Nephron progenitor cell (in vitro differentiated cells): ENCODE measurements at regions not wholly inside any gene's neighbourhood (a gene's known extent, or its start where the extent isn't known, plus 50 kb on each side); places are given as distances from the start of the nearest gene placed in this dataset.

Experiments
- DNase-seq: peaks from one replicate; pipeline ENCODE4 v3.0.0; 2021
- H3K27ac Mint-ChIP-seq: 2 replicates; pipeline ENCODE4 v1.8.0; 2021; ENCODE audit warnings: mild to moderate bottlenecking, moderate library complexity, mixed read lengths
- H3K27me3 Mint-ChIP-seq: 2 replicates; pipeline ENCODE4 v1.8.0; 2021; ENCODE audit warnings: mild to moderate bottlenecking, low read depth, mixed read lengths; ENCODE audit not compliant: poor library complexity
- H3K36me3 Mint-ChIP-seq: 2 replicates; pipeline ENCODE4 v1.8.0; 2021; ENCODE audit warnings: low read depth, mixed read lengths
- H3K4me1 Mint-ChIP-seq: 2 replicates; pipeline ENCODE4 v1.8.0; 2021; ENCODE audit warnings: mixed read lengths
- H3K4me3 Mint-ChIP-seq: 2 replicates; pipeline ENCODE4 v1.8.0; 2021; ENCODE audit warnings: mild to moderate bottlenecking, moderate library complexity, mixed read lengths
- H3K9me3 Mint-ChIP-seq: 2 replicates; pipeline ENCODE4 v1.8.0; 2021; ENCODE audit warnings: mild to moderate bottlenecking, moderate library complexity, mixed read lengths
- TF ChIP-seq, protein P1 (sequence below): fragments of 200-600 bp; sonication (generic); IDR thresholded peaks from 2 replicates; pipeline ENCODE4 v1.5.0; 2021; ENCODE audit warnings: antibody characterized with exemption

DNA sequence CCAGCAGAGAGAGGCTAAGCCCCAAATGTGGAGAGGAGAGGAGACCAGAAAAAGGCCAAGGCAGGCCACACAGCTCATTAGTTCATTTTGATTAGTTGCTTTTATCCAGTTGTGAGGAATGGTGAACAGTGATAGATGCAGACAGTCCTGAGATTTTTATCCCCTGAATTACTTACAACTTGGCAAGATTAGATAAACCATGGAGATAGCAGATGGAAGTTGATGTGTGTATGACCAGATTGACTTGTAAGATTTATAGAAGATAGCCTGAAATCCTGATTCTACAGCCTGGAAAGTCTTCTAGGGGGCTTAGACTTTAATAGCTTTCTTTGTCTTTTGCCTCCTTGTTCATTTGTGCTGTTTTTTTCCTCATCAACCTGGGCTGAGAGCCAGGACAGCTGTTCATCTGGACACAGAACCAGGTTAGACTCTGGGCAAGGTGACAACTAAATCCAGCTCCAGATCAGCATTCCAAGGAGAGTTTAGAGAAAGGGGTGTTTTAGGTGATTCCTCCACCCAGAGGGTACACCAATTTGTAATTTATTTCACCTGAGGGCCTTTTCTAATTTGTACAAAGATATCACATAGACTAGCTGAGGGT, 215.5 kb downstream of the SPATA18 start:
- H3K9me3 Mint-ChIP-seq = peaks cover 4% of the 10 kb centered on the region
- DNase-seq = no peak
- TF ChIP-seq, protein P1, sequence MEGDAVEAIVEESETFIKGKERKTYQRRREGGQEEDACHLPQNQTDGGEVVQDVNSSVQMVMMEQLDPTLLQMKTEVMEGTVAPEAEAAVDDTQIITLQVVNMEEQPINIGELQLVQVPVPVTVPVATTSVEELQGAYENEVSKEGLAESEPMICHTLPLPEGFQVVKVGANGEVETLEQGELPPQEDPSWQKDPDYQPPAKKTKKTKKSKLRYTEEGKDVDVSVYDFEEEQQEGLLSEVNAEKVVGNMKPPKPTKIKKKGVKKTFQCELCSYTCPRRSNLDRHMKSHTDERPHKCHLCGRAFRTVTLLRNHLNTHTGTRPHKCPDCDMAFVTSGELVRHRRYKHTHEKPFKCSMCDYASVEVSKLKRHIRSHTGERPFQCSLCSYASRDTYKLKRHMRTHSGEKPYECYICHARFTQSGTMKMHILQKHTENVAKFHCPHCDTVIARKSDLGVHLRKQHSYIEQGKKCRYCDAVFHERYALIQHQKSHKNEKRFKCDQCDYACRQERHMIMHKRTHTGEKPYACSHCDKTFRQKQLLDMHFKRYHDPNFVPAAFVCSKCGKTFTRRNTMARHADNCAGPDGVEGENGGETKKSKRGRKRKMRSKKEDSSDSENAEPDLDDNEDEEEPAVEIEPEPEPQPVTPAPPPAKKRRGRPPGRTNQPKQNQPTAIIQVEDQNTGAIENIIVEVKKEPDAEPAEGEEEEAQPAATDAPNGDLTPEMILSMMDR = no peak
- H3K4me3 Mint-ChIP-seq = no peak overlapping the region
- no peak overlapping the region for H3K27ac Mint-ChIP-seq
- H3K36me3 Mint-ChIP-seq = peaks cover 2% of the 10 kb centered on the region
- peaks cover 12% of the 10 kb centered on the region for H3K27me3 Mint-ChIP-seq
- H3K4me1 Mint-ChIP-seq = peaks cover 19% of the 10 kb centered on the region

DNA sequence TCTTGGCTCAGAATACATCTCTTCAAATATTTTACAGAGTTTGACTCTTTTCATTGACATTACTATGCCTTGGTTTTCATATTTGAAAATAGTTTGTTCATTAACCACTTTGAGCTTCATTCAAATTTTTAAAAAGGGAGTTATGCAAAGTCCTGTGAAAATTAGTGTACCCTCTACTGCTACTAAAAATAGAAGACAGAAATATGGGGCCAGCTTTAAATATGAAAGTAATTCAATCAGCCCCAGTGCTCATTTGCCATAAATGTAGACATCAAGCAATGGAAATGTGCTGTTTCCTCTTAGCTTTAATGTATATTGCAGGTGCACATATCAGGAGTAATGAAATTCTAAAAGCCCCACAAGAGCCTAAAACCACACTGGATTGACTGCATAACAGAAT, 218.7 kb downstream of the SPATA18 start:
- Mint-ChIP-seq H3K4me3 (no peak overlapping the region), H3K27me3 (peaks cover 6% of the 10 kb centered on the region), H3K27ac (no peak overlapping the region), H3K4me1 (peaks cover 19% of the 10 kb centered on the region), H3K36me3 (peaks cover 4% of the 10 kb centered on the region), H3K9me3 (peaks cover 33% of the 10 kb centered on the region)
- TF ChIP-seq, protein P1 = no peak
- DNase-seq = no peak

DNA sequence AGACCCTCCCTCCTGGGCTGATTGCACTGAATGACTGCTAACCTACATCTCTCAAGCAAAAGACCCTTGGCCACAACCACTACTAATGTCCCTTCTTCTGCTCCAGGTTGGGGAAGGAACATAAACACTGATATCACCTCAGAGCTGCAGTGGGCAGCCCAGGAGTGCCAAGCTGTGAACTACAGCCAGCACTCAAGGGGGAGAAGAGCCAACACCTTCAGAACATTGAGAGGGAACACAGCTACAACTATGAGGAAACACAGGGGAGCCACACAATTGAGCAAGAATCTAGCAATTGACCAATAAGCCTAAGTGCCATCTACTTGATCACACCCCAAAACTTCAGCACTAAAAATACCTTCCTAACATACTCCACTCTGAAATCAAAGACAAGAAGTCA, 222.8 kb downstream of the SPATA18 start:
- H3K27me3 Mint-ChIP-seq = no peaks in the 10 kb centered on the region
- no peaks in the 10 kb centered on the region for H3K4me1 Mint-ChIP-seq
- peaks cover 4% of the 10 kb centered on the region for H3K36me3 Mint-ChIP-seq
- DNase-seq = no peak
- H3K27ac Mint-ChIP-seq = no peak overlapping the region
- peaks cover 50% of the 10 kb centered on the region for H3K9me3 Mint-ChIP-seq
- TF ChIP-seq, protein P1 = no peak
- no peak overlapping the region for H3K4me3 Mint-ChIP-seq

DNA sequence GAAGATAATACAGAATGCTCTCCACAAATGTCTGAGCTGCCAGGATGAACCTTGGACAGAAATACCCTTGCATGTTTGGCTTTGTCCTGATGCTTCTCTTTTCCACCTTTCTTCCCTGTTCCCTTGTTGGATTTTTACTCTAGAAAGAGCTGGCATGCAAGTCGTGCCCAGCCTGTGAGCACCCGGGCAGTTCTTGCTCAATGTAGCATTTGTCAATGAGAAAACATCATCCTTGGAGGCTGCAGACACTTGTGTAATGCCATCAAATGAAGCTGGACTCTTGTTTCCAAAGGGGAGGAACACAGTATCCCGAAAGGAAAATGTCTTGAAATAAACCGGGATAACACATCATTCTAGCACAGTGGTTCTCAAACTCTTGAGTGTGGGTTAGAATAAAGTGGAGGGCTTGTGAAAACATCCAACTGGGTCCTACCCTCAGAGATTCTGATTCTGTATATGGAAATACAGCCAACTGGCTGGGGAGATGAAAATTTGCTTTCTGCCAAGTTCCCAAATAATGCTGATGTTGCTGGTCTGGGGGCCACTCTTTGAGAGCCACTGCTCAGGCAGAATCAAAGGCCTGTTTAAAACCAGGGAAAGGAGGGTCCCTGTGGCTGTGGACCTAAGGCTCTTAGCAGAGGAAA, 237.2 kb downstream of the SPATA18 start:
- no peak overlapping the region for H3K27ac Mint-ChIP-seq
- H3K4me3 Mint-ChIP-seq = no peak overlapping the region
- TF ChIP-seq, protein P1 = no peak
- no peak for DNase-seq
- no peaks in the 10 kb centered on the region for H3K36me3 Mint-ChIP-seq
- H3K27me3 Mint-ChIP-seq = peaks cover 4% of the 10 kb centered on the region
- no peaks in the 10 kb centered on the region for H3K9me3 Mint-ChIP-seq
- peaks cover 9% of the 10 kb centered on the region for H3K4me1 Mint-ChIP-seq

DNA sequence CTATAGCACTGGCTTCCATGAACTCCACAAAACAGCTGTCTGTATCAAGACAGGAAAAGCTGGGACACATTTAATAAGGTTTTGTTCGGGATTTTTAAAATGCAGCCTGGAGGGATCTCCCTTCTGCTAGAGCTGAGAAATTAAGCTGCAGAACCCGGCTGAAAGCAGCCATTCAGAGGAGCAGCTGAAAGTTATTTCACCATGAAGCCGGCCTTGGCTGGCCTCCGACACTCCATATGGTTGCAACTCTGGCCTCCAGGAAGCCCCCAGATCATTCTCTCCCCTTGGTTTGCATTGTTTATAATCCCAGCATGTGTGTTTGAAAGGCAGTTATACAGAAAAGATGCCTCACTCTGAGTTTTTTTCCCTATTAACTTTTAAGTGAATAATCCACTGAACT, 239.4 kb downstream of the SPATA18 start:
- H3K9me3 Mint-ChIP-seq = no peaks in the 10 kb centered on the region
- no peak for DNase-seq
- no peaks in the 10 kb centered on the region for H3K27me3 Mint-ChIP-seq
- TF ChIP-seq, protein P1 = no peak
- H3K4me3 Mint-ChIP-seq = no peak overlapping the region
- no peak overlapping the region for H3K27ac Mint-ChIP-seq
- peaks cover 9% of the 10 kb centered on the region for H3K4me1 Mint-ChIP-seq
- no peaks in the 10 kb centered on the region for H3K36me3 Mint-ChIP-seq

DNA sequence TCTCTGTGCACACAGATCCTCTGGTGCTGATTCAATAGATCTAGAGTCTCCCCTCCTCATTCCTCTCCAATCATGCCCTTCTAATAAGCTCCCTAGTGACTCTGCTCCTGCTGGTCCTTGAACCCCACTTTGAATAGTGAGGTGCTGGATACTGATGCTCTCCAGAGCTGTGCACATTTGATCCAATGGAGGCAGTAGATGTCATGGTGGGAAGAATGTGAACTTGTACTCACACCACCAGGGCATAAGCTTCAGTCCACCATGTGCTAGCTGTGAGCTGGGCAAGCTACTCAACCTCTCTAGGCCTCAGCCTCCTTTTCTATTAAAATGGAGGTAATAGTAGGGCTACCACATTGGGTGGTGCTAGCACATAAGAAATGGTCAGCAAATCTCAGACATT, 241.1 kb downstream of the SPATA18 start:
- H3K27me3 Mint-ChIP-seq = no peaks in the 10 kb centered on the region
- H3K9me3 Mint-ChIP-seq = no peaks in the 10 kb centered on the region
- H3K36me3 Mint-ChIP-seq = no peaks in the 10 kb centered on the region
- H3K4me3 Mint-ChIP-seq = no peak overlapping the region
- TF ChIP-seq, protein P1 = no peak
- H3K27ac Mint-ChIP-seq = no peak overlapping the region
- H3K4me1 Mint-ChIP-seq = peaks cover 9% of the 10 kb centered on the region
- DNase-seq = no peak
